ENCODE measurements at regions not wholly inside any gene's neighbourhood (a gene's known extent, or its start where the extent isn't known, plus 50 kb on each side); places are given as distances from the start of the nearest gene placed in this dataset.

DNA sequence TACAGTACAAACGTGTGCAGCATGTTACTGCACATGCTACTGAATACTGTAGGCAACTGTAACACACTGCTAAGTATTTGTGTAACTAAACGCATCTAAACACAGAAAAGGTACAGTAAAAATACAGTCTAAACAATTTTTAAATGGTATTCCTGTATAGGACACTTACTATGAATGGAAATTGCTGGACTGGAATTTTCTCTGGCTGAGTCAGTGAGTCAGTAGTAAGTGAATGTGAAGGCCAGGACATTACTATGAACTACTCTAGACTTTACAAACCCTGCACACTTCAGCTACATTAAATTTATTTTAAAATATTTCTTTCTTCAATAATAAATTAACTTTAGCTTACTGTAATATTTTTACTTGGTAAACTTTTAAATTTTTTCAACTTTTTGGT, 225.0 kb upstream of the TENT5A start:
- TF ChIP-seq CTCF (IDR thresholded peaks at IDR 0.05; ENCODE audit: borderline replicate concordance, extremely low read depth, low read length, poor library complexity, severe bottlenecking): no peak
- TF ChIP-seq EZH2 (IDR thresholded peaks at IDR 0.05; ENCODE audit: borderline replicate concordance, low read depth, low read length, severe bottlenecking): no peak

All from DND-41 (cell line).